GM12874 (cell line): ENCODE measurements at regions not wholly inside any gene's neighbourhood (a gene's known extent, or its start where the extent isn't known, plus 50 kb on each side); places are given as distances from the start of the nearest gene placed in this dataset.

Experiments
- TF ChIP-seq, protein P1 (sequence below): IDR thresholded peaks from 2 replicates; pipeline ENCODE4 v1.5.1; 2011; ENCODE audit warnings: low read depth, mild to moderate bottlenecking, control low read depth, low read length, moderate library complexity; ENCODE audit not compliant: insufficient read depth

DNA sequence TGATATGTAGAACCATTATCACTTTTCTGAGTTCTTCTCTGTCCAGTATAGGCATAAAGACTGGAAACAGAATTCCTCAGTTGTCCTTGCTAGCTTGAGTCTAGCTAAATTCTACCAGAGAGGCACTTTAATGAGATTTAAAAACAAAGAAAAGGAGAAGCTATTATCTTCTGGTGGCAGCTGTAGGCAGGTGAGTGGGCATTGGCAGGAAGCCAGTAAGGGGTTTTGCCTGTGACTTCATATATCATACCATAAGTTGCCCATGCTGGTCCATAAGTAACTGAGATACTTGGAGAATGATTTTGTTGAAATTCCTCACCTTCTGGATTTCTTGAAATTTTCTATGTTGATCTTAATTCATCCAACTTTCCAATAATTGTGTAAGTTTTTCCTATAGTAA, 402.3 kb upstream of the TGFBR2 start:
- TF ChIP-seq, protein P1, sequence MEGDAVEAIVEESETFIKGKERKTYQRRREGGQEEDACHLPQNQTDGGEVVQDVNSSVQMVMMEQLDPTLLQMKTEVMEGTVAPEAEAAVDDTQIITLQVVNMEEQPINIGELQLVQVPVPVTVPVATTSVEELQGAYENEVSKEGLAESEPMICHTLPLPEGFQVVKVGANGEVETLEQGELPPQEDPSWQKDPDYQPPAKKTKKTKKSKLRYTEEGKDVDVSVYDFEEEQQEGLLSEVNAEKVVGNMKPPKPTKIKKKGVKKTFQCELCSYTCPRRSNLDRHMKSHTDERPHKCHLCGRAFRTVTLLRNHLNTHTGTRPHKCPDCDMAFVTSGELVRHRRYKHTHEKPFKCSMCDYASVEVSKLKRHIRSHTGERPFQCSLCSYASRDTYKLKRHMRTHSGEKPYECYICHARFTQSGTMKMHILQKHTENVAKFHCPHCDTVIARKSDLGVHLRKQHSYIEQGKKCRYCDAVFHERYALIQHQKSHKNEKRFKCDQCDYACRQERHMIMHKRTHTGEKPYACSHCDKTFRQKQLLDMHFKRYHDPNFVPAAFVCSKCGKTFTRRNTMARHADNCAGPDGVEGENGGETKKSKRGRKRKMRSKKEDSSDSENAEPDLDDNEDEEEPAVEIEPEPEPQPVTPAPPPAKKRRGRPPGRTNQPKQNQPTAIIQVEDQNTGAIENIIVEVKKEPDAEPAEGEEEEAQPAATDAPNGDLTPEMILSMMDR: no peak

- TF ChIP-seq, protein P1: no peak
Measured at GRCh38 chr3:30206051-30206450, 400.4 kb upstream of the TGFBR2 start.

DNA sequence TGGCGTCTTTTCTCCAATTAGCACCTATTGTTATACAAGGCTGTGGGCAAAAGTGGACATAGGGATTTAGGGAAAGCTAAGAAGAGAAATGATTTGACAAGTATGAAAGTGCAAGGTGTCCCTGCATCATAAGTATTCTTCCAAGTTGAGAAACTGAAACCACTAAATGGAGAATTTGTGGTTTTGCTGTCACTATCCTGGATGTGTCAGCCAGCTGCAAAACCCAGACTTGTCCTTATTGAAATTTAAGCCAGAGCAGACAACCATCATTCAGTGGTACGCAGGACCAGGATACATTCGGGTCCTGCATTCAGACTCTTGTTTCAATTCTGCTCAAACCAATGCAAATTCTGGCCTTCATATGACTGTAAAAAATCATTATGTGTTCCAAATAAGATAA, 384.8 kb upstream of the TGFBR2 start:
- TF ChIP-seq, protein P1: no peak

- TF ChIP-seq, protein P1: no peak
Measured at GRCh38 chr3:30222441-30222840, 384.0 kb upstream of the TGFBR2 start.

- TF ChIP-seq, protein P1: no peak
Measured at GRCh38 chr3:30225021-30225420, 381.4 kb upstream of the TGFBR2 start.

DNA sequence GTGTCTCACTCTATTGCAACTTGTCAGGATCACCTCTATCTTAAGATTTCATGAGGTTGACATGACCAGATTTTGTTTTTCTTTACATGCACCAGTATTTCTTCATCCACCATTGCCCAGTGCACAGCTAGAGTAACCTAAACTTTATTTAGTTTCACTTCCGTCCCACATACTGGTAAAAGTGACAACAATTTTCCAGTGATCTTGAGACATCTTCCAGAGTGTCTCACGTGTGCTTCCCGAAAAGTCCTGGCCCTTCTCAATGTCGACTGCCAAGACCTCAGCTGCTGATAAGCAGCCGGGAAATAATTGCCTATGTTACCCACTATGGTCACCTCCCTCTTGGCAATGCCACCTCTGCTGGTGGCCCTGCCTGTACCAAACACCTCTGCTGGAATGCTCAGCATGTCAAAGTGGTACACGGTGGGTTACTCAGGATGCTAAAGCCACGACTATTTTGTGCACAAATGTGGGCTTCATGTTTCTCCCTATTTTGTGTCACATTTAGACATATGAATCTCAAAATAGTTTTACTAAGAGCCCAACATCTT, 379.7 kb upstream of the TGFBR2 start:
- TF ChIP-seq, protein P1: no peak

DNA sequence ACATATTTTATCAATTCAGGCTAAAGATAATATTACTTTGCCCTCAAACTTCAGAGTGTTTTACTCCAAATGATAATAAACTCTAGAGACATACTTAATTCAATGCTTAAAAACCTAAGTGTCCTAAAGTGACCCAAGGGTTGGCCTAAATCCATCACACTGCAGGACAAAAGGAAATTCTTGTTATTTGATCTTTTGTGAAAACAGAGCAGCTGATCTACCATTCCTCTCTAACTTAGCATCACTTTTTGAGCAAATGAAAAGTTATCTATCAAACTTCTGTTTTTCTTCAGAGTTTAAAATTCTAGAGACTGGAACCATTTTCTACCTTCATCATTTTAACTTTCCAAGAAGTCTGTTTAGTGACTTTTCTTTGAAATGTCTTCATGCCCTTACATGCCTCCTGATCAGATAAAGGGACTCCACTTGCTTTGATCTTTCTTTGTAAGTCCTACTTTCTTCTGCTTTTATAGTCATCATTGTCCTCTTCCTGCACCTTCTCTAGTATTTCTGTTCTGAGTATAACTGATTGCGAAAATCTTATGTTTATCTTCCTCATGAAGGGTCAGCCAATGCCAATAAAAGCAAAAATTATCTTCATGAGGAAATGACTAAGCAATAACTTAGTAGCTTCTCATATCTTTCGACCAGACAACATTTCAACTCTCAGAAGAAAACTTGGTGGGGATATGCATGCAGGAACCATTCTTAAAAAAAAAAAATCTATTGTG, 378.7 kb upstream of the TGFBR2 start:
- TF ChIP-seq, protein P1: no peak

DNA sequence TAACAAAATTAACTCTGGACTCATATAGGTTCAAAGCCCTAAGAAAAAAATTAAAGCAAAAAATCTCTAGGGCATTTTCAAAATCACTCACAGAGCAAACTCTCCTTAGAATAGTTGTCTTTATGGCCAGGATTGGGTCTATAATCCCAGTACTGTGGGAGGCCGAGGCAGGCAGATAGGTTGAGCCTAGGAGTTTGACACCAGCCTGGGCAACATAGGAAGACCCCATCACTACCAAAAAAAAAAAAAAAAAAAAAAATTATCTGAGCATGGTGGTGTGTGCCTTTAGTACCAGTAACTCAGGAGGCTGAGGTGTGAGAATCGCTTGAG, 378.1 kb upstream of the TGFBR2 start:
- TF ChIP-seq, protein P1: no peak
